ENCODE measurements at regions not wholly inside any gene's neighbourhood (a gene's known extent, or its start where the extent isn't known, plus 50 kb on each side); places are given as distances from the start of the nearest gene placed in this dataset.
"Not testable (repeated sequence)": the region's sequence is repeated elsewhere in the genome, so short reads cannot be mapped to it uniquely, and the experiment has no call there.

DNA sequence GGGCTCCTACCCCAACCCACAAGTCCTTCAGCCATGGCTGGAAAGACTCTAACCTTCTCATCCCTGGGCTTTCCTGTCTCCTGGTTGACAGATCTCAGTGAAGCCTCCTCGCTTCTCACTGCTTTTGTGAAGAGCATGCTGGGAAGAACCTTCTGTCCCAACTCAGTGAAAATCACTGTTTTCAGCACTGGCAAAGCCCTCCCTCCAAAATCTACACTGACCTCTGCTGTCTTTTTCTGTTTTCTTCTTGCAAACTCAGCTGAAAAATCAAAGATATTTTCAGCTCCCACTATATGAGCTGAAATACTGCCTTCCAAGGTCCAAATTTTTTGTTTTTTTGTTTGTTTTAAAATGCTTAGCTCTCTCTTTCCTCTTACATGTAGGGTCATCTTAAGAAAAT is 266.3 kb upstream of the AGAP1 start:
- intact Hi-C loops (cut with micrococcal nuclease; ENCODE audit: unreplicated experiment): no loop called here
- Histone ChIP-seq H3K4me3 (ENCODE audit: low read depth, low read length) (no peak overlapping the region), H3K27me3 (replicated peaks; ENCODE audit: control insufficient read depth, insufficient read depth, low read length) (no peaks in the 10 kb centered on the region; the same call in 1 of the 2 replicates), H3K9me3 (no peaks in the 10 kb centered on the region), H3K4me1 (no peaks in the 10 kb centered on the region), H3K36me3 (ENCODE audit: control insufficient read depth, insufficient read depth, low read length) (no peaks in the 10 kb centered on the region)
- Mint-ChIP-seq H3K4me1 (ENCODE audit: low read depth, unreplicated experiment) (peaks cover 9% of the 10 kb centered on the region), H3K4me3 (ENCODE audit: unreplicated experiment) (no peak overlapping the region), H3K36me3 (ENCODE audit: insufficient read depth, unreplicated experiment) (no peaks in the 10 kb centered on the region), H3K27ac (ENCODE audit: unreplicated experiment) (no peak overlapping the region), H3K9me3 (ENCODE audit: unreplicated experiment) (no peaks in the 10 kb centered on the region), H3K27me3 (ENCODE audit: insufficient read depth, unreplicated experiment) (peaks cover 6% of the 10 kb centered on the region)
- TF ChIP-seq, protein P1, sequence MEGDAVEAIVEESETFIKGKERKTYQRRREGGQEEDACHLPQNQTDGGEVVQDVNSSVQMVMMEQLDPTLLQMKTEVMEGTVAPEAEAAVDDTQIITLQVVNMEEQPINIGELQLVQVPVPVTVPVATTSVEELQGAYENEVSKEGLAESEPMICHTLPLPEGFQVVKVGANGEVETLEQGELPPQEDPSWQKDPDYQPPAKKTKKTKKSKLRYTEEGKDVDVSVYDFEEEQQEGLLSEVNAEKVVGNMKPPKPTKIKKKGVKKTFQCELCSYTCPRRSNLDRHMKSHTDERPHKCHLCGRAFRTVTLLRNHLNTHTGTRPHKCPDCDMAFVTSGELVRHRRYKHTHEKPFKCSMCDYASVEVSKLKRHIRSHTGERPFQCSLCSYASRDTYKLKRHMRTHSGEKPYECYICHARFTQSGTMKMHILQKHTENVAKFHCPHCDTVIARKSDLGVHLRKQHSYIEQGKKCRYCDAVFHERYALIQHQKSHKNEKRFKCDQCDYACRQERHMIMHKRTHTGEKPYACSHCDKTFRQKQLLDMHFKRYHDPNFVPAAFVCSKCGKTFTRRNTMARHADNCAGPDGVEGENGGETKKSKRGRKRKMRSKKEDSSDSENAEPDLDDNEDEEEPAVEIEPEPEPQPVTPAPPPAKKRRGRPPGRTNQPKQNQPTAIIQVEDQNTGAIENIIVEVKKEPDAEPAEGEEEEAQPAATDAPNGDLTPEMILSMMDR (IDR thresholded peaks at IDR 0.05; ENCODE audit: insufficient read depth in 1 of 2, low read depth in 1 of 2, low read length in 1 of 2, severe bottlenecking in 1 of 2, unreplicated experiment in 1 of 2): no peak
- POLR2A ChIA-PET: no interaction called here
- no peak for DNase-seq
- CTCF ChIA-PET: no interaction called here
- no TSS peak for BruUV-seq (replicated peaks)

GRCh38 chr2:235228422-235228821 is 265.4 kb upstream of the AGAP1 start:
- CTCF ChIA-PET; H3K27me3 Mint-ChIP-seq (ENCODE audit: insufficient read depth, unreplicated experiment); DNase-seq; H3K9me3 ChIP-seq; H3K4me1 ChIP-seq; intact Hi-C loops (cut with micrococcal nuclease; ENCODE audit: unreplicated experiment); H3K27ac Mint-ChIP-seq (ENCODE audit: unreplicated experiment); H3K4me1 Mint-ChIP-seq (ENCODE audit: low read depth, unreplicated experiment); H3K4me3 Mint-ChIP-seq (ENCODE audit: unreplicated experiment); H3K4me3 ChIP-seq (ENCODE audit: low read depth, low read length); H3K36me3 Mint-ChIP-seq (ENCODE audit: insufficient read depth, unreplicated experiment); BruUV-seq (replicated peaks); H3K27me3 ChIP-seq (replicated peaks; ENCODE audit: control insufficient read depth, insufficient read depth, low read length); H3K36me3 ChIP-seq (ENCODE audit: control insufficient read depth, insufficient read depth, low read length); H3K9me3 Mint-ChIP-seq (ENCODE audit: unreplicated experiment): not testable (repeated sequence)
- POLR2A ChIA-PET: interaction anchor here (0.6 kb wide), 1 partner anchor 34 kb away, joined by 5 read pairs; no protein-coding TSS in a partner anchor

GRCh38 chr2:235229236-235229635 is 264.6 kb upstream of the AGAP1 start:
- no peak for DNase-seq
- no TSS peak for BruUV-seq (replicated peaks)
- no peak overlapping the region for H3K4me3 Mint-ChIP-seq (ENCODE audit: unreplicated experiment)
- Histone ChIP-seq H3K4me3 (ENCODE audit: low read depth, low read length) (no peak overlapping the region), H3K9me3 (no peaks in the 10 kb centered on the region), H3K36me3 (ENCODE audit: control insufficient read depth, insufficient read depth, low read length) (no peaks in the 10 kb centered on the region), H3K27me3 (replicated peaks; ENCODE audit: control insufficient read depth, insufficient read depth, low read length) (no peaks in the 10 kb centered on the region; the same call in 1 of the 2 replicates), H3K4me1 (no peaks in the 10 kb centered on the region)
- H3K9me3 Mint-ChIP-seq (ENCODE audit: unreplicated experiment): no peaks in the 10 kb centered on the region
- ChIA-PET CTCF (no interaction called here), POLR2A (no interaction called here)
- intact Hi-C loops (cut with micrococcal nuclease; ENCODE audit: unreplicated experiment): no loop called here
- TF ChIP-seq, protein P1 (IDR thresholded peaks at IDR 0.05; ENCODE audit: insufficient read depth in 1 of 2, low read depth in 1 of 2, low read length in 1 of 2, severe bottlenecking in 1 of 2, unreplicated experiment in 1 of 2): no peak
- H3K4me1 Mint-ChIP-seq (ENCODE audit: low read depth, unreplicated experiment): peaks cover 9% of the 10 kb centered on the region
- peaks cover 2% of the 10 kb centered on the region for H3K27me3 Mint-ChIP-seq (ENCODE audit: insufficient read depth, unreplicated experiment)
- no peak overlapping the region for H3K27ac Mint-ChIP-seq (ENCODE audit: unreplicated experiment)
- H3K36me3 Mint-ChIP-seq (ENCODE audit: insufficient read depth, unreplicated experiment): no peaks in the 10 kb centered on the region
